SU-DHL-6 (cell line): ENCODE measurements at regions not wholly inside any gene's neighbourhood (a gene's known extent, or its start where the extent isn't known, plus 50 kb on each side); places are given as distances from the start of the nearest gene placed in this dataset.

Experiments
- EZH2phosphoT487 ChIP-seq: fragments of 200-600 bp; sonication (generic), shearing (Covaris generic); conservative IDR thresholded peaks from 2 replicates; pipeline ENCODE4 v1.6.1; 2018; ENCODE audit warnings: mild to moderate bottlenecking, antibody characterized with exemption, low read length, moderate library complexity, mixed read lengths
- TF ChIP-seq, protein P1 (sequence below): fragments of 200-600 bp; sonication (generic); IDR thresholded peaks from one replicate; pipeline ENCODE4 v1.5.1; 2017; ENCODE audit warnings: antibody characterized with exemption, mild to moderate bottlenecking, low read length, moderate library complexity; ENCODE audit not compliant: insufficient read depth, poor library complexity, severe bottlenecking

GRCh38 chr18:1267021-1267420 lies 362.4 kb downstream of the ADCYAP1 start:
- TF ChIP-seq, protein P1, sequence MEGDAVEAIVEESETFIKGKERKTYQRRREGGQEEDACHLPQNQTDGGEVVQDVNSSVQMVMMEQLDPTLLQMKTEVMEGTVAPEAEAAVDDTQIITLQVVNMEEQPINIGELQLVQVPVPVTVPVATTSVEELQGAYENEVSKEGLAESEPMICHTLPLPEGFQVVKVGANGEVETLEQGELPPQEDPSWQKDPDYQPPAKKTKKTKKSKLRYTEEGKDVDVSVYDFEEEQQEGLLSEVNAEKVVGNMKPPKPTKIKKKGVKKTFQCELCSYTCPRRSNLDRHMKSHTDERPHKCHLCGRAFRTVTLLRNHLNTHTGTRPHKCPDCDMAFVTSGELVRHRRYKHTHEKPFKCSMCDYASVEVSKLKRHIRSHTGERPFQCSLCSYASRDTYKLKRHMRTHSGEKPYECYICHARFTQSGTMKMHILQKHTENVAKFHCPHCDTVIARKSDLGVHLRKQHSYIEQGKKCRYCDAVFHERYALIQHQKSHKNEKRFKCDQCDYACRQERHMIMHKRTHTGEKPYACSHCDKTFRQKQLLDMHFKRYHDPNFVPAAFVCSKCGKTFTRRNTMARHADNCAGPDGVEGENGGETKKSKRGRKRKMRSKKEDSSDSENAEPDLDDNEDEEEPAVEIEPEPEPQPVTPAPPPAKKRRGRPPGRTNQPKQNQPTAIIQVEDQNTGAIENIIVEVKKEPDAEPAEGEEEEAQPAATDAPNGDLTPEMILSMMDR: no peak
- TF ChIP-seq EZH2phosphoT487: no peak
